Suppressor macrophage (primary cell): ENCODE measurements at regions not wholly inside any gene's neighbourhood (a gene's known extent, or its start where the extent isn't known, plus 50 kb on each side); places are given as distances from the start of the nearest gene placed in this dataset.
"Not testable (repeated sequence)": the region's sequence is repeated elsewhere in the genome, so short reads cannot be mapped to it uniquely, and the experiment has no call there.

ENCODE experiments used
- DNase-seq, 4 experiments: peaks; one replicate each; pipeline ENCODE4 v3.0.0-alpha.2; 2020 to 2022

- no peak for DNase-seq
Observed at GRCh38 chr1:217136895-217137205, 413.6 kb upstream of the ESRRG start.

- no peak for DNase-seq
Observed at GRCh38 chr1:217135987-217136894, 413.0 kb upstream of the ESRRG start.

- DNase-seq, result no peak
Observed at GRCh38 chr1:217135569-217135915, 412.3 kb upstream of the ESRRG start.

GRCh38 chr1:217134857-217135568 is 411.8 kb upstream of the ESRRG start:
- no peak for DNase-seq

- no peak for DNase-seq
Observed at GRCh38 chr1:217133958-217134856, 411.0 kb upstream of the ESRRG start.

- no peak for DNase-seq
Observed at GRCh38 chr1:217133092-217133491, 409.9 kb upstream of the ESRRG start.

- DNase-seq, result not testable (repeated sequence)
Observed at GRCh38 chr1:217123340-217123739, 400.1 kb upstream of the ESRRG start.

GRCh38 chr1:217117973-217118465 is 394.8 kb upstream of the ESRRG start:
- DNase-seq, result no peak

GRCh38 chr1:217115404-217116380 is 392.5 kb upstream of the ESRRG start:
- DNase-seq, result no peak

GRCh38 chr1:217109928-217110327 is 386.7 kb upstream of the ESRRG start:
- no peak for DNase-seq

- DNase-seq, result no peak
Observed at GRCh38 chr1:217106231-217106901, 383.1 kb upstream of the ESRRG start.

GRCh38 chr1:217105437-217105836 is 382.2 kb upstream of the ESRRG start:
- no peak for DNase-seq

GRCh38 chr1:217097819-217098218 is 374.6 kb upstream of the ESRRG start:
- no peak for DNase-seq

GRCh38 chr1:217096200-217096599 is 373.0 kb upstream of the ESRRG start:
- no peak for DNase-seq

- DNase-seq, result no peak
Observed at GRCh38 chr1:217095050-217095622, 371.9 kb upstream of the ESRRG start.

- DNase-seq, result no peak
Observed at GRCh38 chr1:217091561-217091960, 368.3 kb upstream of the ESRRG start.

GRCh38 chr1:217090060-217090911 is 367.1 kb upstream of the ESRRG start:
- no peak for DNase-seq

GRCh38 chr1:217089361-217090014 is 366.3 kb upstream of the ESRRG start:
- no peak for DNase-seq
